ENCODE measurements at regions not wholly inside any gene's neighbourhood (a gene's known extent, or its start where the extent isn't known, plus 50 kb on each side); places are given as distances from the start of the nearest gene placed in this dataset.
A peak's percentile ranks its signal among the peaks of the same experiment; 100 is the strongest.

DNA sequence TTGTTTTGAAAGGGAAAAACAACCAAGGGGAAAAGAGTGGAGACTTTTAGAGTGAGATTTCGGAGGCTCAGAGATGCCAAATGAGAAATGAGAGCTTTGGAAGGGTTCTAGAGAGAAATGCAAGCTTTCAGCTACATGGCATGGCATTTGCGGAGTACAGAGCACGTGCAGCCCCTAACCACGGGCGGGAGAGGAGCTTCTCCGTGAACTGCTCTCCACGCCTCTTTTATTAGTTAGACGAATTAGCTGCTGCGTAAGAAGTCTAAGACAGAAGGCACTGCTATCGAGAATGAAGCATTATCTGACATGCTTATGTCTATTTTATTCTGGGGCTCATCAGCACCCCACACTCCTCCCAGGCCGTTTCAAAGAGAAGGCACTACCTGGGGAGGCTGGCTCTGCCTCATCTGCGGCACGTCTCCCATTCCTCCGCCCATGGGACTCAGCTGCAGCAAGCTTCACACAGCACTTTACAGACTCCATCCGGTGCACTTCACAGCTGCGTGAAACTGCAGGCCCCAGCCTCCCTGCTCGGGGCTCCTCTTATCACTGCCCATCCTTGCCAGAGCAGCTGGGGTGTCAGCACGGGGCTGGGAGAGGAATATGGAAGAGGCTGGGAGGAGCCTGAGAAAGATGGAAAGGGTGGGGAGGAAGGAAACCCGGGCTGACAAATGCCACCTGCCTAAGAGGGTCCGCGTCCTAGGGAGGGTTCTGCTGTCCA, 207.3 kb upstream of the APCDD1 start:
- no peak for DNase-seq (ENCODE audit: low spot score)
- Histone ChIP-seq H3K27ac (peak overlapping the region; percentile 27 to 58), H3K4me1 (no peaks in the 10 kb centered on the region), H3K36me3 (no peaks in the 10 kb centered on the region), H3K27me3 (no peaks in the 10 kb centered on the region), H3K9me3 (no peaks in the 10 kb centered on the region), H3K4me3 (peak overlapping the region in 1 of 2 donors; percentile 29)
- TF ChIP-seq, protein P1, sequence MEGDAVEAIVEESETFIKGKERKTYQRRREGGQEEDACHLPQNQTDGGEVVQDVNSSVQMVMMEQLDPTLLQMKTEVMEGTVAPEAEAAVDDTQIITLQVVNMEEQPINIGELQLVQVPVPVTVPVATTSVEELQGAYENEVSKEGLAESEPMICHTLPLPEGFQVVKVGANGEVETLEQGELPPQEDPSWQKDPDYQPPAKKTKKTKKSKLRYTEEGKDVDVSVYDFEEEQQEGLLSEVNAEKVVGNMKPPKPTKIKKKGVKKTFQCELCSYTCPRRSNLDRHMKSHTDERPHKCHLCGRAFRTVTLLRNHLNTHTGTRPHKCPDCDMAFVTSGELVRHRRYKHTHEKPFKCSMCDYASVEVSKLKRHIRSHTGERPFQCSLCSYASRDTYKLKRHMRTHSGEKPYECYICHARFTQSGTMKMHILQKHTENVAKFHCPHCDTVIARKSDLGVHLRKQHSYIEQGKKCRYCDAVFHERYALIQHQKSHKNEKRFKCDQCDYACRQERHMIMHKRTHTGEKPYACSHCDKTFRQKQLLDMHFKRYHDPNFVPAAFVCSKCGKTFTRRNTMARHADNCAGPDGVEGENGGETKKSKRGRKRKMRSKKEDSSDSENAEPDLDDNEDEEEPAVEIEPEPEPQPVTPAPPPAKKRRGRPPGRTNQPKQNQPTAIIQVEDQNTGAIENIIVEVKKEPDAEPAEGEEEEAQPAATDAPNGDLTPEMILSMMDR (IDR thresholded peaks at IDR 0.05) = no peak

DNA sequence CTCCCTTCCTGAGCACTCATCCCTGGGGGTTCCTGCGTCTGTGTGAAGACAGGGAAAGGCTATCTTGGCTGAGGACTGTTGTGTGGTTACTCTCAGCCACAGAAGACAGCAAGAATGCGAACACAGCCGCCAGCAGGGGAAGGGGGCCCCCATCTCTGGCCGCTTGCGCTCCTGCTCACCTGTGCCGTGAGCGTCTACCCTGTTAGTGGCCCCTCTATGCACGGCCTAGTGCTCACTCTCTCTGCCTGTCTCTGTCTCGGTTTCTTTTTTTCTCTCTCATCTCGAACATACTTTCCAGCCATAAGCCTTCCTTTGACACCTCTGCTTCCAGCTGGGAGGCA, 206.7 kb upstream of the APCDD1 start:
- peak overlapping the region in 1 of 2 donors; percentile 29 for H3K4me3 ChIP-seq
- no peak for DNase-seq (ENCODE audit: low spot score)
- H3K9me3 ChIP-seq = no peaks in the 10 kb centered on the region
- no peaks in the 10 kb centered on the region for H3K4me1 ChIP-seq
- H3K36me3 ChIP-seq = no peaks in the 10 kb centered on the region
- H3K27me3 ChIP-seq = no peaks in the 10 kb centered on the region
- TF ChIP-seq, protein P1 (IDR thresholded peaks at IDR 0.05) = no peak
- H3K27ac ChIP-seq = peak overlapping the region; percentile 27 to 58

DNA sequence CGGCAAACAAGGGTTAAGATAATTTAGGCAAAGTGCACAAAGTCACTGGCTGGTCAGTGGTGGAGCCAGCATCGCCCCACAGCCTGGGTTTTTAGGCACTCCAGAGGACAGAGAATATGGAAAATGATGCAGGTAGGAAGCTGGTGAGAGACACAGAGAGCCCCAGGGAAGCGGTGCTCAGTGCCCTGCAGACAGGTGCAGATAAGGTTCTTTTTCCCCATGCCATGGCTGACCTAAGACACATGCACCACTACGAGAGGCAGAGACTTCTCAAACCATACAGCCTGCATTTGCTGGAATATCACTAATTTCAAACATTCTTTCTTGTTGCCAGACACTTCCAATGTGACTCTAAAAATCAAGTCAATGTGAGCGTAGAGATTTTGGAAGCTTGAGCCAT, 205.7 kb upstream of the APCDD1 start:
- no peak overlapping the region for H3K27ac ChIP-seq
- TF ChIP-seq, protein P1 (IDR thresholded peaks at IDR 0.05) = no peak
- H3K9me3 ChIP-seq = no peaks in the 10 kb centered on the region
- no peaks in the 10 kb centered on the region for H3K36me3 ChIP-seq
- no peak for DNase-seq (ENCODE audit: low spot score)
- H3K4me3 ChIP-seq = no peak overlapping the region
- H3K27me3 ChIP-seq = no peaks in the 10 kb centered on the region
- no peaks in the 10 kb centered on the region for H3K4me1 ChIP-seq

DNA sequence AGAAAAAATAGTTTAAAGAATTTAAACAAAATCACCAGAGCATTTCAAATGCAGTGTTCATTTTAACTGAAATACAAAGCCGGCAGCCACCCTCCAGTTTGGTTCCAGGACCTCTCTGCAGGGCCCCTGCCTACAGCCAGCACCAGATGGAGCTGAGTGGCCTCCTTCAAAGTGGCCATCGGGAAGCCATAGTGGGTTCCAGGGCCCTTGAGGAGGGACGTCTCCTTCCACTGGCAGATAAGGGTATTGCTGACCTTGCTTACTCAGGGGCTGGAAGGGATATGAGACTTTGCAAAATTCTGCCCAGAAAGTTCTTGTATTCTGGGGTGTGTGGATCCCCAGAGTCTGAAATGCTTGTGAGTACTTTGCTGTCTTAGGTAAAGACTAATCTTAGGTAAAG, 205.2 kb upstream of the APCDD1 start:
- H3K27me3 ChIP-seq = no peaks in the 10 kb centered on the region
- H3K4me3 ChIP-seq = no peak overlapping the region
- TF ChIP-seq, protein P1 (IDR thresholded peaks at IDR 0.05) = no peak
- H3K9me3 ChIP-seq = no peaks in the 10 kb centered on the region
- no peaks in the 10 kb centered on the region for H3K4me1 ChIP-seq
- no peaks in the 10 kb centered on the region for H3K36me3 ChIP-seq
- H3K27ac ChIP-seq = no peak overlapping the region
- DNase-seq (ENCODE audit: low spot score) = no peak

DNA sequence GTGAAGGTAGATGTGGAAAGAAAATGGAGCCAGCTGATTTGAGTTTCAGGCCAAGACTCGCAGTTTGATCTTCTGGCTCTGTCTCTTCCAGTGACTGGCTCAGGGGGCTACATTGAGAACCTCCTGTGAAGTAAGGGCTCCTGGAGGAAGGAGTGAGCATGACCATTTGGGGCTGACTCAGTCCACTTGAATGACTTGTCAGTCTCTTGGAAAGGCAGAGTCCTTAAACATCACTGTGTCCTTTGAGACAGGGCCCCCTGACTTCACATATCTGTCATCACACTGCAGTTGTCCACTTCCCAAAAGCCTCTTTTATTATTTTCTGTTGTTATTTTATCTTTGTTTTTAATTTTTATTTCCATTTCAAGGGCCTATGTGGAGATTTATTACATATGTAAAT, 204.6 kb upstream of the APCDD1 start:
- Histone ChIP-seq H3K27ac (no peak overlapping the region), H3K27me3 (no peaks in the 10 kb centered on the region), H3K4me3 (no peak overlapping the region), H3K9me3 (no peaks in the 10 kb centered on the region), H3K4me1 (no peaks in the 10 kb centered on the region), H3K36me3 (no peaks in the 10 kb centered on the region)
- TF ChIP-seq, protein P1 (IDR thresholded peaks at IDR 0.05) = no peak
- DNase-seq (ENCODE audit: low spot score) = no peak

DNA sequence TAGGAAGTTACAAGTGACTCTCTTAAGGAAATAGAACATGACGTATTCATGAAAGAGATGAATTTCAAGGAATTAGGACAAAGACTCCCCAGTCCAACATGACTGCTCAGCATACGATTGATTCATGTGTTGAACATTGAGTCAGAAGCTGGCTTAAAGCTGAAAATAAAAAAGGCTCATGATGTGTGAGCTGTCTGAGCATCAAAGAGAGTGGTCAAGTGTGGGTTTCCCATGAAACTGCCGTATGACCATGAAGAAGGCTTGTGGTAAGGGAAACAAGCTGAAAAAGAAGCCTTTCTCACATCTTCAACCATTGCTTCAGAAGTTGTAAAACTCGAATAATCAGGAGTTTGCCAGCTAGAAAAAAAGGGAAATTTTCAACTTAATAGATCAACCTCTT, 201.9 kb upstream of the APCDD1 start:
- Histone ChIP-seq H3K4me3 (no peak overlapping the region), H3K36me3 (no peaks in the 10 kb centered on the region), H3K27ac (no peak overlapping the region)

More for the DNA sequence above, 201.9 kb upstream of the APCDD1 start:
- no peaks in the 10 kb centered on the region for H3K9me3 ChIP-seq
- TF ChIP-seq, protein P1 (IDR thresholded peaks at IDR 0.05) = no peak
- no peaks in the 10 kb centered on the region for H3K27me3 ChIP-seq
- no peak for DNase-seq (ENCODE audit: low spot score)
- H3K4me1 ChIP-seq = no peaks in the 10 kb centered on the region
